Activated T-helper 1 cell treated with Interleukin-2 at 50 U/mL for 16 hours (primary cell): ENCODE measurements at regions not wholly inside any gene's neighbourhood (a gene's known extent, or its start where the extent isn't known, plus 50 kb on each side); places are given as distances from the start of the nearest gene placed in this dataset.
"Not testable (repeated sequence)": the region's sequence is repeated elsewhere in the genome, so short reads cannot be mapped to it uniquely, and the experiment has no call there.

Source experiments
- DNase-seq: peaks from one replicate; pipeline ENCODE4 v3.0.0-alpha.2; 2020; ENCODE audit warnings: low read depth

DNA sequence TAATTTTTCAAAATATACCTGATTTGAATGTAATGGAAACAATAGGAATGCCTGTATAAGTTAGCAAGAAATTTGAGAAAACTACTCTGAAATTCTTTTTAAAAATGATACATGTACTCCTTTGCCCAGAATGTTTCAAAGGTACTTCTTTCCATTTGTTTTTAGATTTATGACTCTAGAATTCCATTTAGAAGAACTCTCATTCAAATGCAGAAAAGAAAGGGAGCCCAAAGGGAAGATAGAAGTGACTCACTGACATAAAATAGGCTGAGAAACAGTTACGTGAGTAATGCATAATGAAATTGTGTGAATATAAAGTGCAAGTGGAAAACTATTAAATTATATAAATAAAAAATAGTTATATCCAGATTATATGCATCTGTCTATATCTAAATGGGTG, 926.3 kb downstream of the TAF11L14 start:
- DNase-seq, result no peak

GRCh38 chr5:18563853-18564252, 929.6 kb downstream of the TAF11L14 start:
- DNase-seq, result no peak

DNA sequence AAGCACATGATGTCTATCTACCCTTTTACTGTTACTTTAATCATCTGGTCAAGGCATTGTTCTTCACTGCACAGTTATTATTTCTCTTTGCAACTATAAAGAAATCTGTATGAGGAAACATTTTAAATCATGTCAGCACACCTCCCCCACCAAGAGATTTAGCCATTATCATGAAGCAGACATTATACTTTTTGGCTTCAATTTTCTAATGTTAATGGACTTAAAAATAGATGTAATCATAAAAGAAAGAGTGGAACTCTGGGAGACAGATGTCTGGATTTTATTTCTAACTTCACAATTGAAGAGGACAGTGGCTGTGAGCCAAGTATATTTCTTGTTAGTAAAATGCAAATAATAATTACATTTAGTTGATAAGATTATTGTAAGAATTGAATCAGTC, 932.4 kb downstream of the TAF11L14 start:
- DNase-seq, result no peak

- DNase-seq, result no peak
Measured at GRCh38 chr5:18576586-18576985, 942.3 kb downstream of the TAF11L14 start.

- no peak for DNase-seq
Measured at GRCh38 chr5:18601185-18601584, 966.9 kb downstream of the TAF11L14 start.

DNA sequence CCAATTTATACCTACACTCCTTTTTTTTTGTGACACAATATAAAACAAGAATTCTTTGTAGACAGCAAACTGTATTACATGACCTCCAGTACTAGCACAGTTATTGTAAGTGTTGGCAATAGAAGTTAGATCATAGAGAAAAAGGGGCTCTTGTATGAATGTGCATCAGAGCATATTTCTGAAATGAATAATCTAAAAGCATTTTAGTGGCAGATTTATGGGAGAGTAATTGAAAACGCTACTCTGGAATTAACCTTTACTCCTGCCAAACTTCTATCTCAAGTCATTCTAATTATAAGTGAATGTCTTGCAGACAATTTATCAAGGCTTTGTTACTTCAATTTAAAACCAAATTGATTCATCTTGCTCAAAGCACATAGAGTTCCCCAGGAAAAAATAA, 968.1 kb downstream of the TAF11L14 start:
- DNase-seq, result no peak

DNA sequence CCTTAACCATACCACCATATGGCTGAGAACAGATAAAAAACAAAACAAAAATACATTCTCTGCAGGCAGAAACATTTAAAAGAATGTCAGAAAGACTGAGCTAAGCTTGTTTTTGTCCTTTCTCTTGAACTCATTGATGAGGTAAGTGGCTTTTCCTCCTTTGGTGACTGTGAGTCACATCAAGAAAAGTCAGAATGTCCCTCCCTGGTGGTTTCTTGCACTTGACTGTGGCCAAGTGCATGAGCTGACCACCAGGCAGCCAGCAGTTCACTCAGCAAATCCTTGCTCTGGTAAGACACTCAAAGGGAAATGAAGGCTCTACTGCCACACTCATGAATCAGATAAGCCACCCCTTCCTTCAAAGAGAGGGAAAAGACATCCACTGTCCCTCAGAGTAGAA, 970.9 kb downstream of the TAF11L14 start:
- no peak for DNase-seq

DNA sequence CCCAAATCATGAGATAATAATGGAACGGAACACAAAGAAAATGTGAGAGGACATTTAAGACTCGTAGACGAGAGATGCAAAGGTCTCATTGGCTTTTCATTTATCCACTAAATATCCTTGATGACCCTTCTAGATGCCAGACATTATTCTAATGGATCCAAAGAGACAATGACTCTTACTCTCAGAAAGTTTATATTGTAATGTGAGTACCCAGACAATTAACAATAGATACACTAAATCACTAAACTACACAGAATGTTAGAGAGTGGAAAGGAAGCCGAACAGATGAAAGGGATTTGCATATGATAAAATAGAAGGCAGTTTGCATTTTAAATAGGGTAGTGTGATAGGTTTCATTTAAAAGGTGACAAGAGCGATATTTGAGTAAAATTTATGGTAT, 973.3 kb downstream of the TAF11L14 start:
- DNase-seq, result no peak

DNA sequence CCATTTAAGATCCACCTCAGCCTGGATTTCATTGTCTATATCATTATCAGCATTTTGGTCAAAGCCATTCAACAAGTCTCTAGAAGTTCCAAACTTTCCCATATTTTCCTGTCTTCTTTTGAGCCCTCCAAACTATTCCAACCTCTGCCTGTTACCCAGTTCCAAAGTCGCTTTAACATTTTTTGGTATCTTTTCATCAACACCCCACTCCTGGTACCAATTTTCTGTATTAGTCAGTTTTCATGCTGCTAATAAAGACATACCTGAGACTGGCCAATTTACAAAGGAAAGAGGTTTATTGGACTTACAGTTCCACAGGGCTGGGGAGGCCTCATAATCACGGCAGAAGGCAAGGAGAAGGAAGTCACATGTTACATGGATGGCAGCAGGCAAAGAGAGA, 982.9 kb downstream of the TAF11L14 start:
- DNase-seq, result not testable (repeated sequence)

DNA sequence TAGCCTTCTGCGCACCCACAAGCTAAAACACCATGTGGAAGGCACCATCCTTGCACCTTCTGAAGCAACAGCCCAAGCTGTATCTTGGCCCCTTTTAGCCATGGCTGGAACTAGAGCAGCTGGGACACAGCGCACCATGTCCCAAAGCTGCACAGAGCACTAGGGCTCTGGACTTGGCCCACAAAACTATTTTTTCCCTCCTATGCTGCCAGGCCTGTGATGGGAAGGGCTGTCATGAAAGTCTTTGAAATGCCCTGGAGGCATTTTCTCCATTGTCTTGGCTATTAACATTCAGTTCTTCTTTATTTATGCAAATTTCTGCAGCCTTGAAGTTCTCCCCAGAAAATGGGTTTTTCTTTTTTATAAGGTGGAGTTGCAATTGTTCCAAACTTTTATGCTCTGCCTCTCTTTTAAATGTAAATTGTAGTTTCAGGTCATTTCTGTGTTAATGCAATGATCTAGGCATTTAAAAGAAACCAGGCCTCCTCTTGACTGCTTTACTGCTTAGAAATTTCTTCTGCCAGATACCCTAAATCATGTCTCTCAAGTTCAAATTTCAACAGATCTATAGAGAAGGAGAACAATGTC, 996.3 kb downstream of the TAF11L14 start:
- no peak for DNase-seq

- DNase-seq, result no peak
Measured at GRCh38 chr5:18652404-18653215, 1018.4 kb downstream of the TAF11L14 start.

GRCh38 chr5:18653216-18653752, 1019.0 kb downstream of the TAF11L14 start:
- no peak for DNase-seq

DNA sequence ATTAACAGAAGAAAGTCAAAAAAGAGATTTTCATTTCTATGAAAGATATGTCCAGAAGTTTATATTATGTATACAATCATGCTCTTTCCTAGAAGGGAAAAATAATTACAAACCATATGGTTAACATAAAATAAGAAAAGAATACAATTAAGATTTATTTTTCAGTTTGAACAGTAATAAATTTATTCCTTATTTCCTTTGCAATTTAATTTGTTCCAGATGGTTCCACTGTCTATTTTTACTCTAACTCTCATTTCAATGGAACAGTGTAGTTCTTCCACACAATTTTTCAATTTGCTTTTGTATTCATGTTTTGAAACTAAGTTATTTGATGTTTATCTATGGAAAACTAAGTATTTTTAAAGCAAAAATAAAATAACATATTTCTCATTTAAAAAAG, 1026.3 kb downstream of the TAF11L14 start:
- DNase-seq, result no peak

GRCh38 chr5:18662231-18662630, 1028.0 kb downstream of the TAF11L14 start:
- no peak for DNase-seq

DNA sequence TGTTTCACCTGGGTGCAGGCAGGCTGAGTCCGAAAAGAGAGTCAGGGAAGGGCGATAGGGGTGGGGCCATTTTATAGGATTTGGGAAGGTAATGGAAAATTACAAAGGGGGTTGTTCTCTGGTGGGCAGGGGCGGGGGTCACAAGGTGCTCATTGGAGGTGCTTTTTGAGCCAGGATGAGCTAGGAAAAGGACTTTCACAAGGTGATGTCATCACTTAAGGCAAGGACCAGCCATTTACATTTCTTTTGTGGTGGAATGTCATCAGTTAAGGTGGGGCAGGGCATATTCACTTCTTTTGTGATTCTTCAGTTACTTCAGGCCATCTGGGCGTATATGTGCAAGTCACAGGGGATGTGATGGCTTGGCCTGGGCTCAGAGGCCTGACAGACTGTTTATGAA, 1040.0 kb downstream of the TAF11L14 start:
- DNase-seq, result not testable (repeated sequence)

DNA sequence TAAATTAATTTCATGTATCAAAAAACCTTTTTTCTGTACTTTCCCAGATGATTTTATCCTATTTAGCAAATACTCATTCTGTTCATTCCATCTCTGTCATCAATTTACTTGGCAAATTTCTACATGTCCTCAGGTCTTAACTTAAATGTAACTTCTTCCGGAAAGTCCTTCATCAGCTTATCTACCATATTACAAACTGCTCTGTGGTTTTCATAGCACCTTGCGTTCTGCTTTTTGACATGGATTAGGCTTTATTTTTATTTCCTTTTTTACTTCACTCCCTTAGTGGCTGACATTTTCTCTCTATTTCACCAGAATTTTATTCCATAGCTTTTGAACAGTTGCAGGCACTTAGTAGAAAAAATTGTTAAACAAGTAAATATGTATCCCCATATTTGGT, 1040.8 kb downstream of the TAF11L14 start:
- DNase-seq, result no peak

GRCh38 chr5:18686253-18686652, 1052.0 kb downstream of the TAF11L14 start:
- no peak for DNase-seq

DNA sequence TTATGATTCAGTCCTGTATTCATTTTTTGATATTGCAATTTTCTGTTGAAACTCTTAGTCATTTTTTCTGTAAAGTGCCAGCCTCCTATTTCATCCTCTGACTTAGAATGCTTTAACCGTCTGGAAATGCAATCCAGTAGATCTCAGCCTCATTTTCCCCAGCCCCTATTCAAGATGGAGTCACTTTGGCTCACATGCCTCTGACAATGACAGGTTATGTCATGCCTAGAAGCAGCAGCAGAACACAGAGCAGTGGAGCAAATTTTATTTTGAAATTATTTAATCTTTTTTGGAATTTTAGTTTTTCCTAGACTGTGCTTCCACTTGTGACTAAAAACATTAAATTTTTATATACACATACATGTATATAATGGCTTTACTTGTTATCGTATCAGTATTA, 1053.2 kb downstream of the TAF11L14 start:
- no peak for DNase-seq

DNA sequence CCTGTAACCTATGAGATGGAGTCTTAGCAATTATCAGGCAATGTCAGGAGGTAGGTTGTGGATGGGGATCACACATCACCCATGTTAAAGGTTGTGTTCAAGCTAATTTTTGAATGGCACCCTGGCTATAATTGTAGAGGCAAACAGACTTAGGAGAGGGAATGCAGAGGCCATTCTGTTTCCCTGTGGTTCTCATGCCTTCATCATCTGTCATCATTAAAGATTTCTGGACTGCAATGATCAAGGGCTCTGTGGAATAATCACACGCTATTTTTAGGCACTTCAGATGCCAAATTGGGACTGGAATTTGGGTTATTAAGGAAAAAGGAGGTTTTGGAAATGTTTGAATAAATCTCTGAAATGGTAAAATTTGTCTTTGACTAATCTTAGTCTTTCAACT, 1065.4 kb downstream of the TAF11L14 start:
- no peak for DNase-seq

GRCh38 chr5:18702821-18703220, 1068.6 kb downstream of the TAF11L14 start:
- DNase-seq, result no peak

DNA sequence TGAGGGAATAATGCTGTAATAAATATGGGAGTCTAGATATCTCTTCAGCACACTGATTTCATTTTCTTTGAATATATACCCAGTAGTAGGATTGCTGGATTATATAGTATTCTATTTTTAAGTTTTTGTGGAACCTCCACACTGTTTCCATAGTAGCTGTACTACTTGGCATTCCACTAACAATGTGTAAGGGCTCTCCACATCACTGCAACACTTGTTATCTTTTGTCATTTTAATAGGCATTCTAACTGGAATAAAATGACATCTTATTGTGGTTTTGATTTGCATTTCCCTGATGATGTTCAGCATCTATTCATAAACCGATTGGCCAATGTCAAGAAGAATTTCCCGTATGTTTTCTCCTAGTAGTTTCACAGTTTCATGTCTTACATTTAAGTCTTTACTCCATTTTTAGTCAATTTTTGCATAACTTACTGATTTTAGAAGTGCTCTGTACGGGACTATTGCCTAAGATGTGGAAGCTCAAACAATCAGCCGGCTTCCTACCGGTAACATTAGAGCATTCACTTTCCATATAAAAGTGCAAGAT, 1078.8 kb downstream of the TAF11L14 start:
- no peak for DNase-seq

DNA sequence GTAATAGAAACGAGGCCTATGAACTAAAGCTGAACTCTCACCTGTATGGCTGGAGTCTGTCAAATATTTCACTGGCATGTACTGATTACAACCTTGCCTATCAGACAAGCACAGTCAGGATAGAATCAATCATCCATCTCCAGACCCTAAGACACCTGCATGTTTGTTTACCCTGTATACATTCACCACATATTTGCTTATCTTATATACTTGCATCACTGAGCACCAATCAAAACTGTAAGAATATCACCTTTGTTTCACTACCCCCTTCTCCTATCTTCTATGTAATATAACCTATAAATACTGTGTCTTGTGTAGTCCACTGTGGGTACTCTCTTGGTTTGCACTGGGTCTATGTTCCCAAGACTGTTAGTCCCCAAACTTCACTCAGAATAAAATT, 1085.7 kb downstream of the TAF11L14 start:
- DNase-seq, result no peak
